NCI-H345 (cell line): ENCODE measurements at regions not wholly inside any gene's neighbourhood (a gene's known extent, or its start where the extent isn't known, plus 50 kb on each side); places are given as distances from the start of the nearest gene placed in this dataset.
"Not testable (repeated sequence)": the region's sequence is repeated elsewhere in the genome, so short reads cannot be mapped to it uniquely, and the experiment has no call there.

ENCODE experiments used
- DNase-seq: peaks from one replicate; lab custom pipeline; 2025; lab: John Stamatoyannopoulos, UW

DNA sequence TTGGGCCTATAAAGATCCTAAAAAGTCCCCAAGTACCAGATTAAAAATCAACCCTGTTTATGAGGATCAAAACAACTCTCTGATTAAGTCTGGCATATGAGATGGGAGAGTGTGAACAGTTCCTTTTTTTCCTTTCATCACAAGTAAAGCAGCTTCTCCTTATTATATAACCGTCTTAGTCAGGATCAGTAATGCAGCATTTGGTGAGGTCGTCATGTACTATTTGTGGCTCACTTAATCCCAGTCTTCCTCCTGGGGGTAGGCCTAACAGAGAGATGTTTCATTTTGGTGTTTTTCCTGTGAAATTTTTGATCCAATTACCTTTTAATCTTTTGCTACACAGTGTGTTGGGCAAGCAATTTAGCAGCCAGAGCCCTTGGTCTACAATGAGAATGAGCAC is 333.1 kb upstream of the KCNMB2 start:
- DNase-seq: no peak

DNA sequence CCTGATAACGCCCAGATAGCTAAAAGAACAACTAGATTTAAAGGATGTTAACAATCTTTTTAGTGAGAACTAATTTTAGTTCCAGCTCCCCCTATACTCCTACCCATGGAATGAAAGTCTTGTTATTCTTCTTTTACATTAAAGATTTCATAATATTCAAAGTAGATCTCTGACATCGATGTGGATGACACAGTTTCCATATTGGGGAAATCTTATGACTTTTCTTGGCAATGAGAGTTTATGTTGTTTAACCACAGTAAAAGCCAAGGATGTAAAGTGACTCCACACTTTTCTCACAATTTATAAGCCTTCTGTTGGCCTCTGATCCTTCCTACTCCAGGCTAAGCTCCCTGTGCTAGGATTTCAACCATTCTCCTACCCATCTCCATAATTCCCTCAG is 332.6 kb upstream of the KCNMB2 start:
- DNase-seq: no peak

DNA sequence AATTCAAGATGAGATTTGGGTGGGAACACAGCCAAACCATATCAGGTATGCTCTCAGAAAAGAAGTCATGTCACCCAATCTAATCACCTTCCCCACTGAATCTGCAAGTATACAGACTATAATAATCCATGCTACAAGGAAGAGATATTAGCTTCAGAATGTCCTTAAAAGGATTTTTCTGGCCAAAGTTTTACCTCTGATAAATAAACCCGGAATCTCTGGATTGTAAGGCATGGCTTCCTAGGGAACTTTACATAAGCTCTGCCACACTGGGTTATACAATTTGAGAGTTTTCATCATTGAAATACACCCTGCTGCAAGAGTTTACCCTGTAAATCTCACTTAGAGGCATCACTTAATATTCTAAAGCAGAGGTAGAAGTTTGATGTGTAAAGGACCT is 330.5 kb upstream of the KCNMB2 start:
- no peak for DNase-seq

DNA sequence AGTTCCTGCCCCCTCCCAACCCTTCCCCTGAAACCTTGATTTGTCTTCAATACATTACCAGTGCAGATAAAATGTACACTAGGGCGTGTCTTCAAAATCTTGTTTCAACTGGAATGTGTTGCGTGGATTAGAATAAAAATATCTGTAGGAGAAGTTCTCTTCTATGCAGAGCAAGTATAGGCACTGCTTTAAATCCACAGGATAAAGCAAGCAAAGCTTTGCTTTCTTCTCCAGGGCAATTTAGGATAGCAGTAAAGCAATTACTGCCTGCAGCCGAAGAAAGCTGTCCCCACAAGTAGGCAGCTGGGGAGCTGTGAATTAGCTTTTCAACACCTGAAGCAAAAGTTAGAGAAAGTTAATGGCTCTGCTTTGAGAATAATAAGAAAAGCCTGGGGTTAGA is 329.7 kb upstream of the KCNMB2 start:
- no peak for DNase-seq

DNA sequence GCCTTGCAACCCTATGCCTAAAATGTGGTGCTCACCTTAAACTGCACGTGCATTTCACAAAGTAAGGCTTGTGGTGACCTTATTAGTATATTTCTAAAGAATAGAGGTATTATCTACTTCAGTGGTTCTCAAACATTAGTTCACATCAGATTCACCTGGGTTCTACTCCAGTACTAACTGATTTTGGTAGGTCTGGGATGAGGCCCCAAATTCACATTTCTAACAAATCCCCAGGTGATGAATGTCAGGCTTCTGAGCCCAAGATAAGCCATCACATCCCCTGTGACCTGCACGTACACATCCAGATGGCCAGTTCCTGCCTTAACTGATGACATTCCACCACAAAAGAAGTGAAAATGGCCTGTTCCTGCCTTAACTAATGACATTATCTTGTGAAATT is 329.1 kb upstream of the KCNMB2 start:
- not testable (repeated sequence) for DNase-seq

GRCh38 chr3:178207627-178208026 is 328.6 kb upstream of the KCNMB2 start:
- DNase-seq: not testable (repeated sequence)

GRCh38 chr3:178209116-178209515 is 327.1 kb upstream of the KCNMB2 start:
- not testable (repeated sequence) for DNase-seq

- DNase-seq: not testable (repeated sequence)
These were observed 326.6 kb upstream of the KCNMB2 start for GRCh38 chr3:178209618-178210017.

GRCh38 chr3:178211086-178211485 is 325.1 kb upstream of the KCNMB2 start:
- not testable (repeated sequence) for DNase-seq

- DNase-seq: no peak
These were observed 318.8 kb upstream of the KCNMB2 start for GRCh38 chr3:178217479-178217878.

- DNase-seq: no peak
These were observed 318.0 kb upstream of the KCNMB2 start for GRCh38 chr3:178218231-178218630.

DNA sequence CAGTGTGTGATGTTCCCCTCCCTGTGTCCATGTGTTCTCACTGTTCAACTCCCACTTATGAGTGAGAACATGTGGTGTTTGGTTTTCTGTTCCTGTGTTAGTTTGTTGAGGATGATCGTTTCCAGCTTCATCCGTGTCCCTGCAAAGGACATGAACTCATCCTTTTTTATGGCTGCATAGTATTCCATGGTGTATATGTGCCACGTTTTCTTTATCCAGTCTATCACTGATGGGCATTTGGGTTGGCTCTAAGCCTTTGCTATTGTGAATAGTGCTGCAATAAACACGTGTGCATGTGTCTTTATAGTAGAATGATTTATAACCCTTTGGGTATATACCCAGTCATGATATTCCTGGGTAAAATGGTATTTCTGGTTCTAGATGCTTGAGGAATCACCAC is 316.6 kb upstream of the KCNMB2 start:
- not testable (repeated sequence) for DNase-seq

DNA sequence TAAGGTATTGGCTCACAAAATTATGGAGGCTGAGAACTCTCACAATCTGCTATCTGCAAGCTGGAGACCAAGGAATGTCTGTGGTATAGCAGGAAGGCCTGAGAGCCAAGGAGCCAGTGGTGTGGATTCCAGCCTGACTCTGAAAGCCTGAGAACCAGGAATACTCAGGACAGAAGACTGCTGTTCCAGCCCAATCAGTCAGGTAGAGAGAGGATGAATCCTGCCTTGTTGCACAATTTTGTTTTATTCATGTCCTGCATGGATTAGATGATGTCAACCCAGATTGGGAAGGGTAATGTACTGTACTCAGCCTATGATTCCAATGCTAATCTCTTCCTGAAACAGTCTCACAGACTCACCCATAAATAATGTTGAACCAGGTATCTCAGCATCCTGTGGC is 312.4 kb upstream of the KCNMB2 start:
- DNase-seq: no peak

- DNase-seq: no peak
These were observed 310.1 kb upstream of the KCNMB2 start for GRCh38 chr3:178226094-178226493.

DNA sequence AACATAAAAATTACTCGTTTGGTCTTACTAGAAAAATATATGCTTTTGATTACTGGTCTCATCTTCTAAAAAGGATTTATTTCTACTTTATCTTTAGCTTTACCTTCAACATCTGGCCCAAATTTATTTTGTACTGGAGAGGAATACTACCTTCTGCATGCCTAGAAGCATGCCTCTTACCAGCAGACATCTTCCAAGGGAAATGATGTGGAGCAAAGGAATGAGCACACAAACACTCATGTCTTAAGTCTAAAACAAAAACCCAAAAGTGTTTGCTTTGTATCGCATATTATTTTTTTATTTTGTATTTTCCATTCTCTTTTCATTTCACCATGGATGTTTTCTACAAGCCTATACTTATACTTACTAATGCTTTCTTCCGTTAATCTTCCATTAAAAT is 304.6 kb upstream of the KCNMB2 start:
- DNase-seq: no peak

GRCh38 chr3:178233371-178234071 is 302.7 kb upstream of the KCNMB2 start:
- DNase-seq: no peak

DNA sequence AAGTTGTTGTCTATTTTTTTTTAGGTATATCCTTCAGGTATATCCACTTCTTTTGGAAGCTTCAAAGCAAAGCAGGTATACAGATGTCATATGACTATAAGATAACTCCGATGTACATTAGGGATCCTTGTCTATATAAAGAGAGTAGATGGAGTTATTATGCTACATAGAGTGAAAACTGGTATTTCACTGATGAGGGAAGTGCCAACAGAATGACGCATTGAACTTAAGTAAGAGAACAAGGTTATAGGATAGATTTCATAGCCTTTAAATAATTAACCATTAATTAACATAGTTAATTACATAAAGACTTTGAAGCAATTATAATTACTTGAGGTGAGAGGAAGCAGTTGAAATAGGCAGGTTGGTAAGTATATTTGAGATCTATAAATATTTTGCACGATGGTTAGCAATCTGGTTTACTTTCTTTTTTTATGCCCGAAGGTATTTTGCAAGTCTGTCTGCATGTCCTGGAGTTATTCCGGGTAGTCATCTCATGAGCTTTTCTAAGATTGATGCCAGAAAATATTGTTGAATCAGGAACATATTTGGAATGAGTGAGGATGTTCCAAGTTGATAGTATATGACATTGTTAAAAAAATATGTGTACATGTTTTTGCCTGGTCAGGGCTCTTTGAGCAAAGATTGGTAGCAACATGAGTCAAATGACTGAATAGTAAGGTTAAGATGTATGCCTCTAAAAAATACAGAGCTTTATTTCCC is 299.5 kb upstream of the KCNMB2 start:
- DNase-seq: no peak

DNA sequence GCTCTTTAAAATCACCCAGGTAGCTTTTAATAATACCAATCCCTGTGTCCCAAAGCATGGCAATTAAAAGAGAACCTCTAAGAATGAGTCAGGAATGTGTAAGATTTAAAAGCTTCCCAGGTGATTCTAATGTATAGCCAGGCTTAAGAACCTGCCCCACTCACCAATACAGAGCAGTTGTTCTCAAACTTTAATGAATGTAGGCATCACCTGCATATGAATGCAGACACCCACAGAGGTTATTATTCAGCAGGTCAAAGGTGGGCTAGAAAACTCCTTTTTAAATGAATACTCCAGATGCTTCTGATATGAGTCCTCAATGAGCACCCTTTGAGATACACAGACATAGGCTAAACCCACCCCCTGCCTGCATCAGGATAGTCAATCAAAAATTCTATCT is 298.1 kb upstream of the KCNMB2 start:
- DNase-seq: no peak

GRCh38 chr3:178244733-178245709 is 291.2 kb upstream of the KCNMB2 start:
- DNase-seq: peak; percentile 92

- DNase-seq: peak; percentile 45
These were observed 290.2 kb upstream of the KCNMB2 start for GRCh38 chr3:178246004-178246403.

DNA sequence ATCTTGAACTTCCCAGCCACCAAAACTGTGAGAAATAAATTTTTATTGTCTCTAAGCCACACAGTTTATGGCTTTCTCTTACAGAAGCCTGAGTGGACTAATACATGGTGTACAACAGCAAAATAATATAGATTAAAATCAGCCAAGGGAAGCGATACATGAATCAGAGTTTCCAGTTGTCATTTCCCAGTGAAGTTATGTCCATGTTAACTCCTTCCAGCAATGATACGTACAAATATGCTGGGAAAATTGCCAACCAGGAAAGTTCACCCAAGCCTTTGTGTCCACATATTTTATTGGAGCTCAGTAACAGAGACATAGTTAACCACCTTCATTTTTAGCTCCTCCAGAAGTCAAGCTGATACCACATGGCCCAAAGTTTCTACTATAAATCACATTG is 280.9 kb upstream of the KCNMB2 start:
- no peak for DNase-seq

DNA sequence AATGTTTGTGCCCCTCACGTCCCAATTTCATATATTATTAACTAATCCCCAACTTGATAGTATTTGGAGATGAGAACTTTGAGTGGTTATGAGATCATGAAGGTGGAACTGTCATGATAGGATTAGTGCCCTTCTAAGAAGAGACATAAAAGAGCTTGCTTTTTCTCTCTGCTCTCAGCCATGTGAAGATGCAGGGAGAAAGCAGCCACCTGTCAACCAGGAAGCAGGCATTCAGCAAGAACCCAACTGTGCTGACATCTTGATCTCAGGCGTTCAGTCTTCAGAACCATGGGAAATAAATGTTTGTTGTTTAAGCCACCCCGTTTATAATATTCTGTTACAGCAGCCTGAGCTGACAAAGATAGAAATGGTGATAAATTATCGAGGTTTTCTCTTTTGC is 278.7 kb upstream of the KCNMB2 start:
- DNase-seq: no peak

- DNase-seq: no peak
These were observed 278.1 kb upstream of the KCNMB2 start for GRCh38 chr3:178258121-178258520.
